ENCODE measurements at regions not wholly inside any gene's neighbourhood (a gene's known extent, or its start where the extent isn't known, plus 50 kb on each side); places are given as distances from the start of the nearest gene placed in this dataset.

GRCh38 chr12:63394349-63394748 lies 243.3 kb upstream of the AVPR1A start:
- Histone ChIP-seq H3F3A (ENCODE audit: insufficient read depth, low read length, poor library complexity, severe bottlenecking) (no peaks in the 10 kb centered on the region), H3K9me3 (ENCODE audit: low read length) (no peaks in the 10 kb centered on the region), H3K4me3 (ENCODE audit: low read length) (no peak overlapping the region), H2AFZ (ENCODE audit: low read depth, low read length) (no peak overlapping the region), H3K36me3 (ENCODE audit: insufficient read depth, low read length) (no peaks in the 10 kb centered on the region), H3K4me2 (ENCODE audit: low read length) (no peak overlapping the region), H4K20me1 (ENCODE audit: insufficient read depth) (no peaks in the 10 kb centered on the region), H3K9me2 (ENCODE audit: insufficient read depth, low read length) (no peaks in the 10 kb centered on the region), H3K79me2 (replicated peaks; ENCODE audit: insufficient read depth, low read length) (no peaks in the 10 kb centered on the region), H3K27ac (ENCODE audit: low read length) (no peak overlapping the region), H3K9ac (ENCODE audit: low read length) (no peak overlapping the region), H3K27me3 (ENCODE audit: insufficient read depth, low read depth, low read length) (no peaks in the 10 kb centered on the region)
- TF ChIP-seq MXI1 (conservative IDR thresholded peaks at IDR 0.05; ENCODE audit: poor library complexity, severe bottlenecking) = no peak

DNA sequence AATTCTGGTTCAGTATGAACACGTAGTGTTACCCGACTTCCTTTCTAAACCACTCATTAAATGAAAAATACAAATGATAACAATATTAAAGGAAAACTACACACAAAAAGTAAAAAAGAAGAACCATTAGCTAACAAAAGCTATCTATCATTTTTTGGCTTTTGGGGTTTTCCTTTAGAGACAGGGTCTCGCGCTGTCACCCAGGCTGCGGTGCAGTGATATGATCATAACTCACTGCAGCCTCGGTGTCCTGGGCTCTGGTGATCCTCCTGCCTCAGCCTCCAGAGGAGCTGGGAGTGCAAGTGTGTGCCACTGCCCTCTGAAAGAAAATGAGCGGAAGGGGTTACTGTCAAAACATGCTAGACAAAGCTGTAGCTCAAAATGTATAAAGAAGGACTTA lies 238.2 kb upstream of the AVPR1A start:
- Histone ChIP-seq H4K20me1 (ENCODE audit: insufficient read depth) (no peaks in the 10 kb centered on the region), H3K9ac (ENCODE audit: low read length) (no peak overlapping the region), H3K9me2 (ENCODE audit: insufficient read depth, low read length) (no peaks in the 10 kb centered on the region), H3K9me3 (ENCODE audit: low read length) (no peaks in the 10 kb centered on the region), H2AFZ (ENCODE audit: low read depth, low read length) (no peak overlapping the region), H3K79me2 (replicated peaks; ENCODE audit: insufficient read depth, low read length) (no peaks in the 10 kb centered on the region), H3K27ac (ENCODE audit: low read length) (no peak overlapping the region), H3K27me3 (ENCODE audit: insufficient read depth, low read depth, low read length) (no peaks in the 10 kb centered on the region), H3K4me2 (ENCODE audit: low read length) (no peak overlapping the region), H3K36me3 (ENCODE audit: insufficient read depth, low read length) (no peaks in the 10 kb centered on the region), H3K4me3 (ENCODE audit: low read length) (no peak overlapping the region), H3F3A (ENCODE audit: insufficient read depth, low read length, poor library complexity, severe bottlenecking) (no peaks in the 10 kb centered on the region)
- TF ChIP-seq EP300 (conservative IDR thresholded peaks at IDR 0.05; ENCODE audit: poor library complexity, severe bottlenecking) = no peak
- TF ChIP-seq RAD21 (conservative IDR thresholded peaks at IDR 0.05) = no peak
- TF ChIP-seq, protein P1, sequence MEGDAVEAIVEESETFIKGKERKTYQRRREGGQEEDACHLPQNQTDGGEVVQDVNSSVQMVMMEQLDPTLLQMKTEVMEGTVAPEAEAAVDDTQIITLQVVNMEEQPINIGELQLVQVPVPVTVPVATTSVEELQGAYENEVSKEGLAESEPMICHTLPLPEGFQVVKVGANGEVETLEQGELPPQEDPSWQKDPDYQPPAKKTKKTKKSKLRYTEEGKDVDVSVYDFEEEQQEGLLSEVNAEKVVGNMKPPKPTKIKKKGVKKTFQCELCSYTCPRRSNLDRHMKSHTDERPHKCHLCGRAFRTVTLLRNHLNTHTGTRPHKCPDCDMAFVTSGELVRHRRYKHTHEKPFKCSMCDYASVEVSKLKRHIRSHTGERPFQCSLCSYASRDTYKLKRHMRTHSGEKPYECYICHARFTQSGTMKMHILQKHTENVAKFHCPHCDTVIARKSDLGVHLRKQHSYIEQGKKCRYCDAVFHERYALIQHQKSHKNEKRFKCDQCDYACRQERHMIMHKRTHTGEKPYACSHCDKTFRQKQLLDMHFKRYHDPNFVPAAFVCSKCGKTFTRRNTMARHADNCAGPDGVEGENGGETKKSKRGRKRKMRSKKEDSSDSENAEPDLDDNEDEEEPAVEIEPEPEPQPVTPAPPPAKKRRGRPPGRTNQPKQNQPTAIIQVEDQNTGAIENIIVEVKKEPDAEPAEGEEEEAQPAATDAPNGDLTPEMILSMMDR (IDR thresholded peaks at IDR 0.05; ENCODE audit: poor library complexity, severe bottlenecking) = no peak
- no peak for TF ChIP-seq MXI1 (conservative IDR thresholded peaks at IDR 0.05; ENCODE audit: poor library complexity, severe bottlenecking)
- TF ChIP-seq POLR2AphosphoS5 (IDR thresholded peaks at IDR 0.05) = no peak
- TF ChIP-seq EZH2 (IDR thresholded peaks at IDR 0.05; ENCODE audit: borderline replicate concordance, insufficient read depth, low read length, poor library complexity, severe bottlenecking) = no peak
- TF ChIP-seq TAF1 (IDR thresholded peaks at IDR 0.05; ENCODE audit: low read depth) = no peak
- no peak for TF ChIP-seq SMC3 (conservative IDR thresholded peaks at IDR 0.05; ENCODE audit: poor library complexity)
- no peak for TF ChIP-seq REST (IDR thresholded peaks at IDR 0.05; ENCODE audit: borderline replicate concordance)

DNA sequence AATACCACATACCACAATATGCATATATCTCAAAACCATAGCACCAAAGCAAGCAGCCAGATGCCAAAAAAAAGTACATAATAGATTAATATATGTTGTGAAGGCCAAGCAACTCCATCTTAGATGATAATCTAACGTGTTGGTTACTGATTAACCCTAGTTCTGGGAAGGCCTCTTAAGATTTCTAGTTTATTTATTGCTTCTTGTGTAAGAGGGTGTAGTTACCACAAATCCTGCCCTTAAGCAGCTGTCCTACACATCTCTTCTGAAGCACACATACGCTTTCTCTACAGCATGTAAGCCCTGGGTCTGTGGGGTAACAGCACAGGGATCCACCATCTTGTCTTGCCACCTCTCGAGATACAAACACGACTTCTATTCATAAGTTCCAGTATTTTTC lies 236.8 kb upstream of the AVPR1A start:
- H3K36me3 ChIP-seq (ENCODE audit: insufficient read depth, low read length) = no peaks in the 10 kb centered on the region
- H3K4me2 ChIP-seq (ENCODE audit: low read length) = no peak overlapping the region
- H3K27ac ChIP-seq (ENCODE audit: low read length) = no peak overlapping the region
- no peak overlapping the region for H2AFZ ChIP-seq (ENCODE audit: low read depth, low read length)
- H3F3A ChIP-seq (ENCODE audit: insufficient read depth, low read length, poor library complexity, severe bottlenecking) = no peaks in the 10 kb centered on the region
- H3K9me2 ChIP-seq (ENCODE audit: insufficient read depth, low read length) = no peaks in the 10 kb centered on the region
- H3K9me3 ChIP-seq (ENCODE audit: low read length) = no peaks in the 10 kb centered on the region
- H3K27me3 ChIP-seq (ENCODE audit: insufficient read depth, low read depth, low read length) = no peaks in the 10 kb centered on the region
- no peaks in the 10 kb centered on the region for H3K79me2 ChIP-seq (replicated peaks; ENCODE audit: insufficient read depth, low read length)
- no peaks in the 10 kb centered on the region for H4K20me1 ChIP-seq (ENCODE audit: insufficient read depth)
- no peak overlapping the region for H3K4me3 ChIP-seq (ENCODE audit: low read length)
- TF ChIP-seq EZH2 (IDR thresholded peaks at IDR 0.05; ENCODE audit: borderline replicate concordance, insufficient read depth, low read length, poor library complexity, severe bottlenecking) = no peak
- TF ChIP-seq EP300 (conservative IDR thresholded peaks at IDR 0.05; ENCODE audit: poor library complexity, severe bottlenecking) = no peak
- no peak for TF ChIP-seq POLR2AphosphoS5 (IDR thresholded peaks at IDR 0.05)
- no peak for TF ChIP-seq TAF1 (IDR thresholded peaks at IDR 0.05; ENCODE audit: low read depth)
- no peak for TF ChIP-seq RAD21 (conservative IDR thresholded peaks at IDR 0.05)
- no peak for TF ChIP-seq REST (IDR thresholded peaks at IDR 0.05; ENCODE audit: borderline replicate concordance)
- TF ChIP-seq, protein P1 (IDR thresholded peaks at IDR 0.05; ENCODE audit: poor library complexity, severe bottlenecking) = no peak
- no peak for TF ChIP-seq SMC3 (conservative IDR thresholded peaks at IDR 0.05; ENCODE audit: poor library complexity)
- TF ChIP-seq MXI1 (conservative IDR thresholded peaks at IDR 0.05; ENCODE audit: poor library complexity, severe bottlenecking) = no peak
- no peak overlapping the region for H3K9ac ChIP-seq (ENCODE audit: low read length)

All from neural cell (in vitro differentiated cells).